ENCODE measurements at regions not wholly inside any gene's neighbourhood (a gene's known extent, or its start where the extent isn't known, plus 50 kb on each side); places are given as distances from the start of the nearest gene placed in this dataset.
"Not testable (repeated sequence)": the region's sequence is repeated elsewhere in the genome, so short reads cannot be mapped to it uniquely, and the experiment has no call there.

DNA sequence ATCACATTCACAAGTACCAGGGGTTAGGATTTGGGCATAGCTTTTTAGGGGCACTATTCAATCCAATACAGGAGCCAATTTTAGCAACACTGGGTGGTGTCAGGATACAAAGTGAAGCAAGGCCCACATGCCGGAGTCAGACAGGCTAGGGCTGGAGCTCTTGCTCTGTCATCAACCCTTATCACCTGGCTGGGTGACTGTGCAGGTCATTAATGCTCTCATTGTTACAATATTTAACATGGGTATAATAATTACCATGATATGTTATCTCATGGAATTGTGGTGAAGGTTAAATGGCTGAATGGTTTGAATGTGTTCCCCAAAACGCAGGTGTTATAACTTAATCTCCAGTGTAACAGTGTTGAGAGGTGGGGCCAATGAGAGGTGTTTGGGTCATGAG is 143.3 kb upstream of the THY1 start:
- no peak overlapping the region for H3K27ac ChIP-seq (ENCODE audit: insufficient read depth, low read length)
- H3K9me3 ChIP-seq (ENCODE audit: control insufficient read depth, insufficient read depth, low read depth, low read length): no peaks in the 10 kb centered on the region
- H3K9ac ChIP-seq (ENCODE audit: insufficient read depth, low read length): no peak overlapping the region
- H2AFZ ChIP-seq (ENCODE audit: low read length): no peak overlapping the region
- H4K20me1 ChIP-seq (ENCODE audit: control insufficient read depth, extremely low read depth, insufficient read depth, low read length): no peaks in the 10 kb centered on the region
- H3K4me3 ChIP-seq (replicated peaks in 1 of 4; ENCODE audit: control extremely low read depth in 1 of 4, insufficient read depth in 1 of 4, low read depth in 3 of 4, low read length in 4 of 4): no peak overlapping the region
- TF ChIP-seq EZH2 (IDR thresholded peaks at IDR 0.05; ENCODE audit: low read length, missing control alignments): no peak
- TF ChIP-seq, protein P1, sequence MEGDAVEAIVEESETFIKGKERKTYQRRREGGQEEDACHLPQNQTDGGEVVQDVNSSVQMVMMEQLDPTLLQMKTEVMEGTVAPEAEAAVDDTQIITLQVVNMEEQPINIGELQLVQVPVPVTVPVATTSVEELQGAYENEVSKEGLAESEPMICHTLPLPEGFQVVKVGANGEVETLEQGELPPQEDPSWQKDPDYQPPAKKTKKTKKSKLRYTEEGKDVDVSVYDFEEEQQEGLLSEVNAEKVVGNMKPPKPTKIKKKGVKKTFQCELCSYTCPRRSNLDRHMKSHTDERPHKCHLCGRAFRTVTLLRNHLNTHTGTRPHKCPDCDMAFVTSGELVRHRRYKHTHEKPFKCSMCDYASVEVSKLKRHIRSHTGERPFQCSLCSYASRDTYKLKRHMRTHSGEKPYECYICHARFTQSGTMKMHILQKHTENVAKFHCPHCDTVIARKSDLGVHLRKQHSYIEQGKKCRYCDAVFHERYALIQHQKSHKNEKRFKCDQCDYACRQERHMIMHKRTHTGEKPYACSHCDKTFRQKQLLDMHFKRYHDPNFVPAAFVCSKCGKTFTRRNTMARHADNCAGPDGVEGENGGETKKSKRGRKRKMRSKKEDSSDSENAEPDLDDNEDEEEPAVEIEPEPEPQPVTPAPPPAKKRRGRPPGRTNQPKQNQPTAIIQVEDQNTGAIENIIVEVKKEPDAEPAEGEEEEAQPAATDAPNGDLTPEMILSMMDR (conservative IDR thresholded peaks at IDR 0.05 in 1 of 2, IDR thresholded peaks at IDR 0.05 in 1 of 2; ENCODE audit: low read depth in 1 of 2, low read length in 2 of 2): no peak
- peaks cover 10% of the 10 kb centered on the region for H3K4me1 ChIP-seq (ENCODE audit: control insufficient read depth, extremely low read depth, insufficient read depth, low read length)
- H3K36me3 ChIP-seq (ENCODE audit: control insufficient read depth, insufficient read depth, low read length): no peaks in the 10 kb centered on the region
- no peaks in the 10 kb centered on the region for H3K79me2 ChIP-seq (ENCODE audit: control insufficient read depth, insufficient read depth, low read length)
- H3K27me3 ChIP-seq (ENCODE audit: control insufficient read depth, insufficient read depth, low read length): peaks cover 4% of the 10 kb centered on the region
- no peak overlapping the region for H3K4me2 ChIP-seq (ENCODE audit: extremely low read depth, insufficient read depth, low read length)
- no peak for DNase-seq (ENCODE audit: low read depth in 2 of 2)

DNA sequence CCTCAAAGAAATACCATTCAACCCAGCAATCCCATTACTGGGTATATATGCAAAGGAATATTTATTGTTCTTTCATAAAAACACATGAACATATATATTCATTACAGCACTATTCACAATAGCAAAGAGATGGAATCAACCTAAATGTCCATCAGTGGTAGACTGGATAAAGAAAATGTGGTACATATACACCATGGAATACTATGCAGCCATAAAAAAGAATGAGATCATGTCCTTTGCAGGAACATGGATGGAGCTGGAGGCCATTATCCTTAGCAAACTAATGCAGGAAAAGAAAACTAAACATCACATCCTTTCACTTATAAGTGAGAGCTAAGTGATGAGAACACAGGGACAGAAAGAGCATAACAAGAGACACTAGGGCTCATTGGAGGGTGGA is 142.7 kb upstream of the THY1 start:
- H3K9me3 ChIP-seq (ENCODE audit: control insufficient read depth, insufficient read depth, low read depth, low read length); H3K9ac ChIP-seq (ENCODE audit: insufficient read depth, low read length); H4K20me1 ChIP-seq (ENCODE audit: control insufficient read depth, extremely low read depth, insufficient read depth, low read length); H3K36me3 ChIP-seq (ENCODE audit: control insufficient read depth, insufficient read depth, low read length); DNase-seq (ENCODE audit: low read depth in 2 of 2); H3K4me1 ChIP-seq (ENCODE audit: control insufficient read depth, extremely low read depth, insufficient read depth, low read length); H3K27me3 ChIP-seq (ENCODE audit: control insufficient read depth, insufficient read depth, low read length); H3K4me3 ChIP-seq (replicated peaks in 1 of 4; ENCODE audit: control extremely low read depth in 1 of 4, insufficient read depth in 1 of 4, low read depth in 3 of 4, low read length in 4 of 4); H2AFZ ChIP-seq (ENCODE audit: low read length); H3K79me2 ChIP-seq (ENCODE audit: control insufficient read depth, insufficient read depth, low read length); H3K4me2 ChIP-seq (ENCODE audit: extremely low read depth, insufficient read depth, low read length); H3K27ac ChIP-seq (ENCODE audit: insufficient read depth, low read length): not testable (repeated sequence)

DNA sequence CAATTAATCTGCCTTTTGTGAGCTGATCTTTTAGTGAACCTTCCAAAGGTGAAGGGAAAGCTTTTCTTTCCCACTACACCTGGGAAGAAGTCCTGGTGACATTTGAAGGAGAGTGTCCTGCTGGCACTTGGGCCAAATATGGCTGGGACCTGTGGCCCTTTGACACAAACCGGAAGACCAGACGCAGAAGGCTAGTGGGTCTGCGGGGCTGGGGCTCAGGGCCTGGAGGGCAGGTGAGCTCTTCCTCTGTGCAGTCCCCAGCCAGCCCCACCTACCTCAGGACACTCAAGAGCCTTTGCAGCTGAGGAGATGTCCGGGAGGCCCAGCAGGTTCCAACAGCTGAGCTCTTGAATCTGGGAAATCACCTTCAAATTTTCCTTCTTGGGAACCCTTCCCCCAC is 138.0 kb upstream of the THY1 start:
- Histone ChIP-seq H3K4me3 (replicated peaks in 1 of 4; ENCODE audit: control extremely low read depth in 1 of 4, insufficient read depth in 1 of 4, low read depth in 3 of 4, low read length in 4 of 4) (no peak overlapping the region), H3K4me2 (ENCODE audit: extremely low read depth, insufficient read depth, low read length) (no peak overlapping the region), H3K27me3 (ENCODE audit: control insufficient read depth, insufficient read depth, low read length) (peaks cover 10% of the 10 kb centered on the region), H3K4me1 (ENCODE audit: control insufficient read depth, extremely low read depth, insufficient read depth, low read length) (no peaks in the 10 kb centered on the region), H3K9ac (ENCODE audit: insufficient read depth, low read length) (no peak overlapping the region), H4K20me1 (ENCODE audit: control insufficient read depth, extremely low read depth, insufficient read depth, low read length) (no peaks in the 10 kb centered on the region), H3K36me3 (ENCODE audit: control insufficient read depth, insufficient read depth, low read length) (no peaks in the 10 kb centered on the region), H2AFZ (ENCODE audit: low read length) (no peak overlapping the region), H3K79me2 (ENCODE audit: control insufficient read depth, insufficient read depth, low read length) (no peaks in the 10 kb centered on the region), H3K27ac (ENCODE audit: insufficient read depth, low read length) (no peak overlapping the region), H3K9me3 (ENCODE audit: control insufficient read depth, insufficient read depth, low read depth, low read length) (no peaks in the 10 kb centered on the region)
- DNase-seq (ENCODE audit: low read depth in 2 of 2): no peak
- TF ChIP-seq, protein P1 (conservative IDR thresholded peaks at IDR 0.05 in 1 of 2, IDR thresholded peaks at IDR 0.05 in 1 of 2; ENCODE audit: low read depth in 1 of 2, low read length in 2 of 2): no peak

DNA sequence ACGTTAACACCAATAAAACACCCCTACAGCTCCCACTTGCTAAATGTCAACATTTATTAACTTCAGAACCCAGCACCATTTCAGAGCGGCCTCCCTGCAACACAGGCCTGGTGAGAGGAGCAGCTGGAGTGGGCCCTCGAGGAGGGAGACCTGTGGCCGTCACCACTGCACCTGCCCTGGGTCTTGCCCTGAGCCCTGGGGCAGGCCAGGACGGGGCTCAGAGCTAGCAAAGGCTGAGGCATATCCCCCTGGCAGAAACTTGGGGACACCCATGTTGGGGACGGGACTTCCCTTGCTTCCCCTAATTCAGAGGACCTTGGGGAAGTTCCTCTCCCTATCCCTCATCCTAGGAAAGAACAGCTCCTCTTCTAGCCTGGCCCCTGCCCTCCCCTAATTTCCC is 137.3 kb upstream of the THY1 start:
- H2AFZ ChIP-seq (ENCODE audit: low read length): no peak overlapping the region
- H3K4me2 ChIP-seq (ENCODE audit: extremely low read depth, insufficient read depth, low read length): no peak overlapping the region
- H3K4me1 ChIP-seq (ENCODE audit: control insufficient read depth, extremely low read depth, insufficient read depth, low read length): no peaks in the 10 kb centered on the region
- no peaks in the 10 kb centered on the region for H3K36me3 ChIP-seq (ENCODE audit: control insufficient read depth, insufficient read depth, low read length)
- TF ChIP-seq EZH2 (IDR thresholded peaks at IDR 0.05; ENCODE audit: low read length, missing control alignments): no peak
- TF ChIP-seq, protein P1 (conservative IDR thresholded peaks at IDR 0.05 in 1 of 2, IDR thresholded peaks at IDR 0.05 in 1 of 2; ENCODE audit: low read depth in 1 of 2, low read length in 2 of 2): no peak
- no peak overlapping the region for H3K9ac ChIP-seq (ENCODE audit: insufficient read depth, low read length)
- DNase-seq (ENCODE audit: low read depth in 2 of 2): no peak
- H4K20me1 ChIP-seq (ENCODE audit: control insufficient read depth, extremely low read depth, insufficient read depth, low read length): no peaks in the 10 kb centered on the region
- H3K27me3 ChIP-seq (ENCODE audit: control insufficient read depth, insufficient read depth, low read length): peaks cover 10% of the 10 kb centered on the region
- no peaks in the 10 kb centered on the region for H3K9me3 ChIP-seq (ENCODE audit: control insufficient read depth, insufficient read depth, low read depth, low read length)
- H3K4me3 ChIP-seq (replicated peaks in 1 of 4; ENCODE audit: control extremely low read depth in 1 of 4, insufficient read depth in 1 of 4, low read depth in 3 of 4, low read length in 4 of 4): no peak overlapping the region
- no peak overlapping the region for H3K27ac ChIP-seq (ENCODE audit: insufficient read depth, low read length)
- no peaks in the 10 kb centered on the region for H3K79me2 ChIP-seq (ENCODE audit: control insufficient read depth, insufficient read depth, low read length)

Data from fibroblast of lung (primary cell).